OCI-LY1 (cell line): ENCODE measurements at regions not wholly inside any gene's neighbourhood (a gene's known extent, or its start where the extent isn't known, plus 50 kb on each side); places are given as distances from the start of the nearest gene placed in this dataset.

Source experiments
- H2AFZ ChIP-seq: fragments of 200-600 bp; sonication (generic), shearing (Covaris generic); 2 replicates; pipeline ENCODE4 v1.6.0; 2014; ENCODE audit warnings: antibody characterized with exemption, mild to moderate bottlenecking, low read length
- H3F3A ChIP-seq: fragments of 200-600 bp; sonication (generic), shearing (Covaris generic); 2 replicates; pipeline ENCODE4 v1.6.0; 2014; ENCODE audit warnings: mild to moderate bottlenecking, antibody characterized with exemption, low read length, moderate library complexity; ENCODE audit not compliant: insufficient read depth
- H3K27ac ChIP-seq: fragments of 200-600 bp; sonication (generic); 2 replicates; pipeline ENCODE4 v1.5.1; 2014; ENCODE audit warnings: low read length, mixed run types, mild to moderate bottlenecking, low read depth; ENCODE audit not compliant: poor library complexity, severe bottlenecking
- H3K27me3 ChIP-seq: fragments of 200-600 bp; sonication (generic); 2 replicates; pipeline ENCODE4 v1.6.0; 2014; ENCODE audit warnings: antibody characterized with exemption, mild to moderate bottlenecking, low read length, moderate library complexity; ENCODE audit not compliant: insufficient read depth
- H3K36me3 ChIP-seq: fragments of 200-600 bp; sonication (generic); 2 replicates; pipeline ENCODE4 v1.6.1; 2014; ENCODE audit warnings: mild to moderate bottlenecking, antibody characterized with exemption, low read length, moderate library complexity, mixed read lengths; ENCODE audit not compliant: insufficient read depth
- H3K4me1 ChIP-seq: fragments of 200-600 bp; sonication (generic); 2 replicates; pipeline ENCODE4 v1.5.1; 2014; ENCODE audit warnings: mild to moderate bottlenecking, low read length, moderate library complexity; ENCODE audit not compliant: insufficient read depth, severe bottlenecking
- H3K4me2 ChIP-seq: fragments of 200-600 bp; sonication (generic), shearing (Covaris generic); 2 replicates; pipeline ENCODE4 v1.6.1; 2014; ENCODE audit warnings: low read length
- H3K4me3 ChIP-seq: fragments of 200-600 bp; sonication (generic); 2 replicates; pipeline ENCODE4 v1.5.1; 2014; ENCODE audit warnings: low read length, low read depth, mild to moderate bottlenecking, mixed read lengths; ENCODE audit not compliant: poor library complexity, severe bottlenecking
- H3K79me2 ChIP-seq: fragments of 200-600 bp; shearing (Covaris generic); 2 replicates; pipeline ENCODE4 v1.6.1; 2016; ENCODE audit warnings: mixed run types, low read length, mixed read lengths; ENCODE audit not compliant: insufficient read depth
- H3K9ac ChIP-seq: fragments of 200-600 bp; sonication (generic), shearing (Covaris generic); 2 replicates; pipeline ENCODE4 v1.6.1; 2014; ENCODE audit warnings: mild to moderate bottlenecking, low read length, mixed read lengths
- H3K9me2 ChIP-seq: fragments of 200-600 bp; sonication (generic), shearing (Covaris generic); 2 replicates; pipeline ENCODE4 v1.6.1; 2014; ENCODE audit warnings: low read depth, mild to moderate bottlenecking, low read length, mixed read lengths
- H3K9me3 ChIP-seq: fragments of 200-600 bp; shearing (Covaris generic); 2 replicates; pipeline ENCODE4 v1.6.1; 2014; ENCODE audit warnings: low read length, mixed read lengths
- H4K20me1 ChIP-seq: fragments of 200-600 bp; sonication (generic), shearing (Covaris generic); 2 replicates; pipeline ENCODE4 v1.6.0; 2016; ENCODE audit warnings: mild to moderate bottlenecking, low read length; ENCODE audit not compliant: insufficient read depth
- CTCF ChIP-seq: fragments of 200-600 bp; sonication (generic), shearing (Covaris generic); IDR thresholded peaks from 2 replicates; pipeline ENCODE4 v1.5.1; 2017; ENCODE audit warnings: mild to moderate bottlenecking, antibody characterized with exemption, low read length, moderate library complexity, mixed read lengths
- EZH2 ChIP-seq: fragments of 200-600 bp; sonication (generic), shearing (Covaris generic); IDR thresholded peaks from 2 replicates; pipeline ENCODE4 v1.8.0; 2017; ENCODE audit warnings: borderline replicate concordance, mixed run types, mild to moderate bottlenecking, antibody characterized with exemption, low read length, moderate library complexity, mixed read lengths

- Histone ChIP-seq H3K9me2 (no peaks in the 10 kb centered on the region), H3K4me3 (no peak overlapping the region), H2AFZ (no peak overlapping the region), H3K36me3 (no peaks in the 10 kb centered on the region), H3K9ac (no peak overlapping the region), H3K4me2 (no peak overlapping the region), H3K27ac (no peak overlapping the region), H3F3A (no peaks in the 10 kb centered on the region), H3K9me3 (no peaks in the 10 kb centered on the region), H3K79me2 (no peaks in the 10 kb centered on the region), H3K27me3 (no peaks in the 10 kb centered on the region), H3K4me1 (no peaks in the 10 kb centered on the region), H4K20me1 (no peaks in the 10 kb centered on the region)
- TF ChIP-seq CTCF = no peak
- TF ChIP-seq EZH2 = no peak
Observed at GRCh38 chr20:52682237-52682636, 289.9 kb upstream of the TSHZ2 start.

GRCh38 chr20:52681288-52681687 lies 290.9 kb upstream of the TSHZ2 start:
- no peaks in the 10 kb centered on the region for H4K20me1 ChIP-seq
- no peaks in the 10 kb centered on the region for H3K36me3 ChIP-seq
- H3K9ac ChIP-seq = no peak overlapping the region
- no peaks in the 10 kb centered on the region for H3K79me2 ChIP-seq
- no peak overlapping the region for H3K4me3 ChIP-seq
- no peaks in the 10 kb centered on the region for H3F3A ChIP-seq
- H3K9me2 ChIP-seq = no peaks in the 10 kb centered on the region
- no peak overlapping the region for H2AFZ ChIP-seq
- H3K4me1 ChIP-seq = no peaks in the 10 kb centered on the region
- no peaks in the 10 kb centered on the region for H3K27me3 ChIP-seq
- TF ChIP-seq EZH2 = no peak
- no peak for TF ChIP-seq CTCF
- H3K9me3 ChIP-seq = no peaks in the 10 kb centered on the region
- H3K4me2 ChIP-seq = no peak overlapping the region
- no peak overlapping the region for H3K27ac ChIP-seq

- H3K36me3 ChIP-seq = no peaks in the 10 kb centered on the region
- no peaks in the 10 kb centered on the region for H3K79me2 ChIP-seq
- no peaks in the 10 kb centered on the region for H3K27me3 ChIP-seq
- H3K9ac ChIP-seq = no peak overlapping the region
- no peak overlapping the region for H2AFZ ChIP-seq
- H3K4me2 ChIP-seq = no peak overlapping the region
- no peaks in the 10 kb centered on the region for H3K4me1 ChIP-seq
- no peak overlapping the region for H3K27ac ChIP-seq
- TF ChIP-seq CTCF = no peak
- no peak overlapping the region for H3K4me3 ChIP-seq
- H4K20me1 ChIP-seq = no peaks in the 10 kb centered on the region
- no peaks in the 10 kb centered on the region for H3K9me2 ChIP-seq
- H3K9me3 ChIP-seq = no peaks in the 10 kb centered on the region
- H3F3A ChIP-seq = no peaks in the 10 kb centered on the region
Observed at GRCh38 chr20:52677216-52677615, 294.9 kb upstream of the TSHZ2 start.
